ENCODE measurements at regions not wholly inside any gene's neighbourhood (a gene's known extent, or its start where the extent isn't known, plus 50 kb on each side); places are given as distances from the start of the nearest gene placed in this dataset.

- no peaks in the 10 kb centered on the region for H3K79me2 ChIP-seq (ENCODE audit: insufficient read depth, low read length)
- no peaks in the 10 kb centered on the region for H3K27me3 ChIP-seq (ENCODE audit: low read length)
- no peaks in the 10 kb centered on the region for H4K20me1 ChIP-seq (ENCODE audit: low read depth, low read length)
- H3K9ac ChIP-seq (ENCODE audit: low read length) = no peak overlapping the region
- no peaks in the 10 kb centered on the region for H3K36me3 ChIP-seq (ENCODE audit: low read length)
- no peak overlapping the region for H2AFZ ChIP-seq (ENCODE audit: low read depth, low read length, severe bottlenecking)
- no peak overlapping the region for H3K27ac ChIP-seq (ENCODE audit: low read depth, low read length)
- no peak overlapping the region for H3K4me3 ChIP-seq (ENCODE audit: insufficient read depth, low read length, poor library complexity, severe bottlenecking)
- H3K4me2 ChIP-seq (ENCODE audit: low read depth, low read length, poor library complexity, severe bottlenecking) = no peak overlapping the region
- no peaks in the 10 kb centered on the region for H3K9me3 ChIP-seq (ENCODE audit: insufficient read depth, low read length)
- H3F3A ChIP-seq (ENCODE audit: insufficient read depth) = no peaks in the 10 kb centered on the region
- H3K9me2 ChIP-seq (replicated peaks; ENCODE audit: insufficient read depth, low read length) = no peaks in the 10 kb centered on the region
- TF ChIP-seq CTCF (IDR thresholded peaks at IDR 0.05; ENCODE audit: insufficient read depth, low read length, poor library complexity, severe bottlenecking) (no peak), EZH2phosphoT487 (conservative IDR thresholded peaks at IDR 0.05; ENCODE audit: low read length) (no peak)
Measured at GRCh38 chr10:90612276-90612675, 245.6 kb downstream of the HTR7 start.

- Histone ChIP-seq H3K27ac (ENCODE audit: low read depth, low read length) (no peak overlapping the region), H4K20me1 (ENCODE audit: low read depth, low read length) (no peaks in the 10 kb centered on the region), H2AFZ (ENCODE audit: low read depth, low read length, severe bottlenecking) (no peak overlapping the region), H3K9ac (ENCODE audit: low read length) (no peak overlapping the region), H3K9me2 (replicated peaks; ENCODE audit: insufficient read depth, low read length) (no peaks in the 10 kb centered on the region), H3K27me3 (ENCODE audit: low read length) (no peaks in the 10 kb centered on the region; the same call in 1 of the 2 replicates), H3K9me3 (ENCODE audit: insufficient read depth, low read length) (no peaks in the 10 kb centered on the region), H3K36me3 (ENCODE audit: low read length) (no peaks in the 10 kb centered on the region), H3K4me2 (ENCODE audit: low read depth, low read length, poor library complexity, severe bottlenecking) (no peak overlapping the region), H3K4me3 (ENCODE audit: insufficient read depth, low read length, poor library complexity, severe bottlenecking) (no peak overlapping the region), H3K79me2 (ENCODE audit: insufficient read depth, low read length) (no peaks in the 10 kb centered on the region), H3F3A (ENCODE audit: insufficient read depth) (no peaks in the 10 kb centered on the region)
- no peak for TF ChIP-seq CTCF (IDR thresholded peaks at IDR 0.05; ENCODE audit: insufficient read depth, low read length, poor library complexity, severe bottlenecking)
- TF ChIP-seq EZH2phosphoT487 (conservative IDR thresholded peaks at IDR 0.05; ENCODE audit: low read length) = no peak
Measured at GRCh38 chr10:90614631-90615030, 243.2 kb downstream of the HTR7 start.

- Histone ChIP-seq H3K4me2 (ENCODE audit: low read depth, low read length, poor library complexity, severe bottlenecking) (no peak overlapping the region), H3K9me2 (replicated peaks; ENCODE audit: insufficient read depth, low read length) (no peaks in the 10 kb centered on the region), H3K9me3 (ENCODE audit: insufficient read depth, low read length) (no peaks in the 10 kb centered on the region), H3K4me3 (ENCODE audit: insufficient read depth, low read length, poor library complexity, severe bottlenecking) (no peak overlapping the region), H3K27ac (ENCODE audit: low read depth, low read length) (no peak overlapping the region), H3K36me3 (ENCODE audit: low read length) (no peaks in the 10 kb centered on the region), H2AFZ (ENCODE audit: low read depth, low read length, severe bottlenecking) (no peak overlapping the region), H3K79me2 (ENCODE audit: insufficient read depth, low read length) (no peaks in the 10 kb centered on the region), H3K9ac (ENCODE audit: low read length) (no peak overlapping the region), H3K27me3 (ENCODE audit: low read length) (no peaks in the 10 kb centered on the region; the same call in 1 of the 2 replicates), H3F3A (ENCODE audit: insufficient read depth) (no peaks in the 10 kb centered on the region), H4K20me1 (ENCODE audit: low read depth, low read length) (no peaks in the 10 kb centered on the region)
- TF ChIP-seq CTCF (IDR thresholded peaks at IDR 0.05; ENCODE audit: insufficient read depth, low read length, poor library complexity, severe bottlenecking) (no peak), EZH2phosphoT487 (conservative IDR thresholded peaks at IDR 0.05; ENCODE audit: low read length) (no peak)
Measured at GRCh38 chr10:90621577-90621976, 236.3 kb downstream of the HTR7 start.

All from SU-DHL-6 (cell line).